ENCODE measurements at regions not wholly inside any gene's neighbourhood (a gene's known extent, or its start where the extent isn't known, plus 50 kb on each side); places are given as distances from the start of the nearest gene placed in this dataset.

- Histone ChIP-seq H3K4me3 (no peak overlapping the region), H3K27ac (no peak overlapping the region)
- TF ChIP-seq CTCF (IDR thresholded peaks at IDR 0.05), result no peak
- DNase-seq (ENCODE audit: low spot score), result no peak
These were observed 214.4 kb upstream of the KCNG1 start for GRCh38 chr20:51237278-51237677.

GRCh38 chr20:51236421-51236820 is 213.5 kb upstream of the KCNG1 start:
- DNase-seq (ENCODE audit: low spot score), result no peak
- TF ChIP-seq CTCF (IDR thresholded peaks at IDR 0.05), result no peak
- Histone ChIP-seq H3K4me3 (no peak overlapping the region), H3K27ac (no peak overlapping the region)

GRCh38 chr20:51233345-51233744 is 210.4 kb upstream of the KCNG1 start:
- no peak overlapping the region for H3K27ac ChIP-seq
- no peak for DNase-seq (ENCODE audit: low spot score)
- H3K4me3 ChIP-seq, result no peak overlapping the region
- no peak for TF ChIP-seq CTCF (IDR thresholded peaks at IDR 0.05)

GRCh38 chr20:51230727-51231126 is 207.8 kb upstream of the KCNG1 start:
- no peak for TF ChIP-seq CTCF (IDR thresholded peaks at IDR 0.05)
- DNase-seq (ENCODE audit: low spot score), result no peak

GRCh38 chr20:51228763-51229162 is 205.9 kb upstream of the KCNG1 start:
- Histone ChIP-seq H3K4me3 (no peak overlapping the region), H3K27ac (no peak overlapping the region)
- no peak for TF ChIP-seq CTCF (IDR thresholded peaks at IDR 0.05)
- DNase-seq (ENCODE audit: low spot score), result no peak

More at GRCh38 chr20:51230727-51231126, 207.8 kb upstream of the KCNG1 start:
- Histone ChIP-seq H3K27ac (no peak overlapping the region), H3K4me3 (no peak overlapping the region)

GRCh38 chr20:51227744-51228143 is 204.8 kb upstream of the KCNG1 start:
- DNase-seq (ENCODE audit: low spot score), result no peak
- no peak overlapping the region for H3K27ac ChIP-seq
- no peak overlapping the region for H3K4me3 ChIP-seq
- TF ChIP-seq CTCF (IDR thresholded peaks at IDR 0.05), result no peak

GRCh38 chr20:51223183-51223720 is 200.3 kb upstream of the KCNG1 start:
- Histone ChIP-seq H3K4me3 (no peak overlapping the region), H3K27ac (no peak overlapping the region)
- no peak for TF ChIP-seq CTCF (IDR thresholded peaks at IDR 0.05)
- DNase-seq (ENCODE audit: low spot score), result no peak

All from coronary artery (tissue), 2 donors.